Heart right ventricle (tissue), 16 donors: ENCODE measurements at regions not wholly inside any gene's neighbourhood (a gene's known extent, or its start where the extent isn't known, plus 50 kb on each side); places are given as distances from the start of the nearest gene placed in this dataset.

ENCODE experiments used
- ATAC-seq, 8 donors: fragments of 200-7000 bp; cut with Tn5 transposase; one replicate each; pipeline ENCODE4 v1.9.1; 2020; ENCODE audit warnings: mild to moderate bottlenecking in 8 of 8, moderate library complexity in 8 of 8, moderate number of reproducible peaks in 1 of 8
- DNase-seq, 2 donors: peaks; one replicate each; pipeline ENCODE4 v3.0.0-alpha.2; 2020
- H3K27ac ChIP-seq, 10 donors: fragments of 200-600 bp; sonication (generic) in 2 of 10; one replicate each; pipeline versions ENCODE4 v1.5.0 to v1.8.0; 2020 to 2022; ENCODE audit warnings: mild to moderate bottlenecking in 3 of 10
- H3K27me3 ChIP-seq, 7 donors: fragments of 200-600 bp; one replicate each; pipeline ENCODE4 v1.8.0; 2021 to 2022; ENCODE audit warnings: mild to moderate bottlenecking in 2 of 7
- H3K36me3 ChIP-seq, 9 donors: fragments of 200-600 bp; sonication (generic) in 1 of 9; one replicate each; pipeline versions ENCODE4 v1.5.0 to v1.8.0; 2020 to 2022; ENCODE audit warnings: mild to moderate bottlenecking in 2 of 9
- H3K4me1 ChIP-seq, 9 donors: fragments of 200-600 bp; sonication (generic) in 1 of 9; one replicate each; pipeline versions ENCODE4 v1.5.0 to v1.8.0; 2020 to 2022; ENCODE audit warnings: mild to moderate bottlenecking in 4 of 9
- H3K4me3 ChIP-seq, 10 donors: fragments of 200-600 bp; sonication (generic) in 2 of 10; one replicate each; pipeline versions ENCODE4 v1.5.0 to v1.8.0; 2020 to 2022; ENCODE audit warnings: mild to moderate bottlenecking in 7 of 10, moderate library complexity in 2 of 10
- H3K9me3 ChIP-seq, 11 donors: fragments of 200-600 bp in 10 of 11; sonication (generic) in 2 of 11; one replicate each; pipeline versions ENCODE4 v1.5.0 to v1.8.0; 2013 to 2022; ENCODE audit warnings: mild to moderate bottlenecking in 2 of 11, control low read depth in 1 of 11, moderate library complexity in 1 of 11
- CTCF ChIP-seq, 9 donors: fragments of 200-600 bp; sonication (generic) in 2 of 9; IDR thresholded peaks; one replicate each; pipeline versions ENCODE4 v1.5.0 to v1.8.0; 2021 to 2022; ENCODE audit warnings: antibody characterized with exemption in 9 of 9, mild to moderate bottlenecking in 5 of 9, moderate library complexity in 1 of 9
- WGBS, 2 donors: extraction: QIAGEN DNeasy Blood & Tissue Kit; methylation state at CpG; one replicate each; pipeline ENCODE4 v1.1.7; 2013; ENCODE audit warnings: inconsistent platforms in 1 of 2; 5-methylcytosine and 5-hydroxymethylcytosine counted together
- intact Hi-C, 10 donors: fragments of 100-400 bp; cut with DNase I; formaldehyde crosslinking; loops; one replicate each; pipeline versions ENCODE4 v1.11.1 to v1.14.2; 2022
- donor health status: Arrhythmogenic right ventricular cardiomyopathy.
- donor health status: ischemic (EF 13 %, LVEDD 7.1; RV severe dilation, severe dysfunction).
- donor health status: healthy with polysubstance abuse.
- donor health status: DM: no; HTN: yes; CAD: no.
- donor health status: DM: no; HTN: no; CAD: no.
- donor health status: ischemic (EF 25% LVEDD 6.9; RV normal size, moderate dysfunction).
- donor health status: ischemic (EF 25% LVEDD 5.7; RV mildly dilated, moderate dysfunction).
- donor health status: healthy.
- donor health status: DM: yes; HTN: yes; CAD: no.
- donor health status: Ischemic cardiomyopathy.
- donor health status: ischemic (EF 35%, LVEDD 5.7; RV mildly dilated, moderate dysfunction).
- donor health status: nonischemic (EF 11% LVEDD 7.7; RV severe dilation, severe dysfunction).
- donor health status: DM: yes; HTN: yes; CAD: no.
- donor health status: PGD.
- donor health status: ischemic (EF 29% LVEDD 5.4; RV normal size, mild dysfunction).
- donor health status: nonischemic (EF 23%, LVEDD 6.1; RV moderate dilation, normal function).

- TF ChIP-seq CTCF (IDR thresholded peaks at IDR 0.05), result no peak
- H3K27ac ChIP-seq, result no peak overlapping the region
- H3K27me3 ChIP-seq, result peaks cover 0 to 57% (median 38%) of the 10 kb centered on the region in 7 donors
- no peak for DNase-seq
- WGBS, 2 donors, result 86 to 90% methylated on average over 19 of the region's 19 CpGs
- H3K9me3 ChIP-seq, result no peaks in the 10 kb centered on the region
- intact Hi-C loops, result no loop called here
- no peak overlapping the region for H3K4me3 ChIP-seq
- H3K36me3 ChIP-seq, result no peaks in the 10 kb centered on the region
- H3K4me1 ChIP-seq, result no peaks in the 10 kb centered on the region
- no peak for ATAC-seq
These were observed 1005.1 kb downstream of the BRD1 start for GRCh38 chr22:48822278-48823233.

GRCh38 chr22:48821727-48822126, 1005.9 kb downstream of the BRD1 start:
- no peak for TF ChIP-seq CTCF (IDR thresholded peaks at IDR 0.05)
- intact Hi-C loops, result no loop called here
- Histone ChIP-seq H3K27me3 (peaks cover 0 to 53% (median 30%) of the 10 kb centered on the region in 7 donors), H3K27ac (no peak overlapping the region), H3K4me1 (no peaks in the 10 kb centered on the region), H3K9me3 (no peaks in the 10 kb centered on the region), H3K36me3 (no peaks in the 10 kb centered on the region), H3K4me3 (no peak overlapping the region)
- DNase-seq (no peak), ATAC-seq (no peak)
- 83 to 85% methylated on average over 10 of the region's 10 CpGs for WGBS, 2 donors

GRCh38 chr22:48821346-48821690, 1006.4 kb downstream of the BRD1 start:
- Histone ChIP-seq H3K4me3 (no peak overlapping the region), H3K36me3 (no peaks in the 10 kb centered on the region), H3K4me1 (no peaks in the 10 kb centered on the region), H3K27ac (no peak overlapping the region), H3K27me3 (peaks cover 0 to 53% (median 26%) of the 10 kb centered on the region in 7 donors), H3K9me3 (no peaks in the 10 kb centered on the region)
- no peak for TF ChIP-seq CTCF (IDR thresholded peaks at IDR 0.05)
- intact Hi-C loops, result no loop called here
- DNase-seq (no peak), ATAC-seq (no peak)
- WGBS, 2 donors, result 68 to 75% methylated on average over 10 of the region's 10 CpGs

- intact Hi-C loops, result no loop called here
These were observed 1007.0 kb downstream of the BRD1 start for GRCh38 chr22:48820481-48821345.

More at GRCh38 chr22:48820481-48821345, 1007.0 kb downstream of the BRD1 start:
- Histone ChIP-seq H3K9me3 (no peaks in the 10 kb centered on the region), H3K4me3 (no peak overlapping the region), H3K27me3 (peaks cover 0 to 49% (median 20%) of the 10 kb centered on the region in 7 donors), H3K27ac (no peak overlapping the region), H3K4me1 (no peaks in the 10 kb centered on the region), H3K36me3 (no peaks in the 10 kb centered on the region)
- no peak for TF ChIP-seq CTCF (IDR thresholded peaks at IDR 0.05)
- ATAC-seq (no peak), DNase-seq (no peak)
- whole genome bisulfite sequencing, 2 donors, result 82 to 86% methylated on average over 27 of the region's 27 CpGs
